ENCODE measurements at regions not wholly inside any gene's neighbourhood (a gene's known extent, or its start where the extent isn't known, plus 50 kb on each side); places are given as distances from the start of the nearest gene placed in this dataset.
"Not testable (repeated sequence)": the region's sequence is repeated elsewhere in the genome, so short reads cannot be mapped to it uniquely, and the experiment has no call there.

- DNase-seq (ENCODE audit: low read depth in 3 of 3) = no peak
Observed at GRCh38 chr5:162990063-162990462, 447.3 kb upstream of the CCNG1 start.

- DNase-seq (ENCODE audit: low read depth in 3 of 3) = no peak
Observed at GRCh38 chr5:162990856-162991497, 446.4 kb upstream of the CCNG1 start.

- no peak for DNase-seq (ENCODE audit: low read depth in 3 of 3)
Observed at GRCh38 chr5:162995568-162995967, 441.8 kb upstream of the CCNG1 start.

- DNase-seq (ENCODE audit: low read depth in 3 of 3) = no peak
Observed at GRCh38 chr5:162996053-162996452, 441.3 kb upstream of the CCNG1 start.

- DNase-seq (ENCODE audit: low read depth in 3 of 3) = no peak
Observed at GRCh38 chr5:163005949-163006348, 431.4 kb upstream of the CCNG1 start.

- DNase-seq (ENCODE audit: low read depth in 3 of 3) = no peak
Observed at GRCh38 chr5:163022582-163023128, 414.7 kb upstream of the CCNG1 start.

- DNase-seq (ENCODE audit: low read depth in 3 of 3) = no peak
Observed at GRCh38 chr5:163023846-163024245, 413.5 kb upstream of the CCNG1 start.

- DNase-seq (ENCODE audit: low read depth in 3 of 3) = no peak
Observed at GRCh38 chr5:163024936-163025335, 412.5 kb upstream of the CCNG1 start.

GRCh38 chr5:163033656-163034055 is 403.7 kb upstream of the CCNG1 start:
- DNase-seq (ENCODE audit: low read depth in 3 of 3) = no peak

GRCh38 chr5:163041254-163041653 is 396.1 kb upstream of the CCNG1 start:
- DNase-seq (ENCODE audit: low read depth in 3 of 3) = no peak

GRCh38 chr5:163079618-163080017 is 357.8 kb upstream of the CCNG1 start:
- no peak for DNase-seq (ENCODE audit: low read depth in 3 of 3)

GRCh38 chr5:163089230-163089629 is 348.2 kb upstream of the CCNG1 start:
- DNase-seq (ENCODE audit: low read depth in 3 of 3) = no peak

GRCh38 chr5:163089926-163090325 is 347.5 kb upstream of the CCNG1 start:
- DNase-seq (ENCODE audit: low read depth in 3 of 3) = no peak

GRCh38 chr5:163094492-163095180 is 342.8 kb upstream of the CCNG1 start:
- DNase-seq (ENCODE audit: low read depth in 3 of 3) = no peak

- DNase-seq (ENCODE audit: low read depth in 3 of 3) = no peak
Observed at GRCh38 chr5:163104464-163104863, 332.9 kb upstream of the CCNG1 start.

- no peak for DNase-seq (ENCODE audit: low read depth in 3 of 3)
Observed at GRCh38 chr5:163105456-163105855, 331.9 kb upstream of the CCNG1 start.

GRCh38 chr5:163106098-163106497 is 331.3 kb upstream of the CCNG1 start:
- no peak for DNase-seq (ENCODE audit: low read depth in 3 of 3)

- no peak for DNase-seq (ENCODE audit: low read depth in 3 of 3)
Observed at GRCh38 chr5:163108351-163108750, 329.0 kb upstream of the CCNG1 start.

- no peak for DNase-seq (ENCODE audit: low read depth in 3 of 3)
Observed at GRCh38 chr5:163115011-163115410, 322.4 kb upstream of the CCNG1 start.

- not testable (repeated sequence) for DNase-seq (ENCODE audit: low read depth in 3 of 3)
Observed at GRCh38 chr5:163116618-163117017, 320.8 kb upstream of the CCNG1 start.

GRCh38 chr5:163134061-163134460 is 303.3 kb upstream of the CCNG1 start:
- DNase-seq (ENCODE audit: low read depth in 3 of 3) = no peak

GRCh38 chr5:163135849-163136248 is 301.5 kb upstream of the CCNG1 start:
- no peak for DNase-seq (ENCODE audit: low read depth in 3 of 3)

- DNase-seq (ENCODE audit: low read depth in 3 of 3) = no peak
Observed at GRCh38 chr5:163161512-163161911, 275.9 kb upstream of the CCNG1 start.
